NCI-H187 (cell line): ENCODE measurements at regions not wholly inside any gene's neighbourhood (a gene's known extent, or its start where the extent isn't known, plus 50 kb on each side); places are given as distances from the start of the nearest gene placed in this dataset.

Experiments used
- DNase-seq, 2 experiments: peaks; one replicate each; lab custom pipeline; 2025; lab: John Stamatoyannopoulos, UW

- DNase-seq, result no peak
Measured at GRCh38 chrX:2608638-2609430, 82.3 kb upstream of the CD99 start.

DNA sequence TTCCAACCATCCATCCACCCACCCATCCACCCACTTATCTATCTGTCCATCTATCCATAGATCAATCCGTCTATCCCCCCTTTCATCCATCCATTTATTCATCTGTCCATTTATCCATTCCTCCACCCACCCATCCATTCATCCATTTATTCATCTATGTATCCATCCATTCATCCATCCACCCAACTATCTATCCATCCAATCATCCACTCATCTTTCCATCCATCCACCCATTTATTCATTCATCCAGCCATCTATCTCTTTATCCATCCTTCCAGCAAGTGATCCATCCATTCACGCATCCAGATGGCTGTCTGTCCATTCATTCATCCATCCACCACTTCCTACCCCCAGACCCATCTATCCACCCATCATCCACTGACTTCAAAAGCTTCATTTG lies 84.0 kb upstream of the CD99 start:
- DNase-seq, result no peak

GRCh38 chrX:2600564-2600963 lies 90.5 kb upstream of the CD99 start:
- no peak for DNase-seq

DNA sequence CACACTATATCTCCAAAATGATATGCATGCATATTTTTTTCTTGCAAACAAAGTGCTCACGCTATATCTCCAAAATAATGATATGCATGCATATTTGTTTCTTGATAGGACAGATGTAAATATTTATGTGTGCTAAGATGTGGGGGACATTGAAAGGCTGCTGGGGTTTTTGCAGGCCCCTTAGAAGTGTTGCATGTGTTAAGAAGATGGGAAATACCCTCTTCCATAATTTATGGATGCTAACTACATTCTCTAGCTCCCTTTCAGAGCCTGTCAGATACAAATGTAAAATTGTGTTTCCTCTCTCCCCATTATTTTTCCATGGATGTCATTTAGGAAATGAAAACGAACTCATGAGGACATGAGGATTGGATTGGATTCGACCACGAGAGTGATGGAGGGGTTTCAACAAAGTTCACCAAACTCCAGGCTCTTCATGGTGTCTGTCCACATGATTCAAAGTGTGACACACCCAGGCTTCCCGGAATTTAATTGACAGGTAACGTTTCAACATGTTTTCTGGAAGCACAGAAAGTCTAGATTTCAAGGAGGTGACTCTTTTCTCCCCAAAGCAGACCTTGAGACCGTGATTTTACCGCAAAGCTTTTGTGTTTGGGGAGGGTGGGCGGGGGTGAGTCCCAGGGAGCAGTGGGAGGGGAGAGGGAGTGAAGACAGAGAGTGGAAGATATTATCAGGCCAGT lies 94.4 kb upstream of the CD99 start:
- no peak for DNase-seq

GRCh38 chrX:2596045-2596444 lies 95.0 kb upstream of the CD99 start:
- no peak for DNase-seq

DNA sequence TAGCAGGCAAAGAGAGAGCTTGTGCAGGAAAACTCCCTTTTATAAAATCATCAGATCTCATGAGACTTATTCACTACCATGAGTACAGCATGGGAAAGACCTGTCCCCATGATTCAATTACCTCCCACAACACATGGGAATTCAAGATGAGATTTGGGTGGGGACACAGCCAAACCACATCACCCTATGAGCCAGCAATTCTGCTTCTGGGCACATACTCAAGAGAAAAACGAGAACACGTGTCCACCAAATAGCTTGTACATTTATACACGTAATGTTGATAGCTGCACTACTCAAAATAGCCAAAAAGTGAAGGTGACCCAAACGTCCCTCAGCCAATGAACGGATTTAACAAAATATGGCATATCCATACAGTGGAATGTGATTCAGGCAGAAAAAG lies 94.5 kb upstream of the DHRSX start:
- DNase-seq, result no peak

- DNase-seq, result no peak
Measured at GRCh38 chrX:2594491-2594890, 93.7 kb upstream of the DHRSX start.

GRCh38 chrX:2592279-2592678 lies 91.5 kb upstream of the DHRSX start:
- DNase-seq, result no peak

- DNase-seq, result no peak
Measured at GRCh38 chrX:2589186-2590020, 88.6 kb upstream of the DHRSX start.

DNA sequence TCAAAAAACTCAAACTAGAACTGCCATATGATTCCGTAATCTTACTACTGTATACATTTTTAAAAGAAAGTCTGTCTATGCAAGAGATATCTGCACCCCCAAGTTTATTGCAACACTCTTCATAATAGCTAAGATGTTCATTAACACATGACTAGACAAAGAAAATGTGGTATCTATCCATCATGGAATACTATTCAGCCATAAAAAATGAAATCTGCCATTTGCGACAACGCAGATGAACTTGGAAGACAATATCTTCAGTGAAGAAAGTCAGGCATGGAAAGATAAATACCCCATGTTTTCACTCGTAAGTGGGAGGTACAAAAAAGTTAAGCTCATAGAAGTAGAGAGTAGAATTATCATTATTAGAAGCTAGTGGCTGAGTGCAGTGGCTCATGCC lies 87.3 kb upstream of the DHRSX start:
- no peak for DNase-seq

DNA sequence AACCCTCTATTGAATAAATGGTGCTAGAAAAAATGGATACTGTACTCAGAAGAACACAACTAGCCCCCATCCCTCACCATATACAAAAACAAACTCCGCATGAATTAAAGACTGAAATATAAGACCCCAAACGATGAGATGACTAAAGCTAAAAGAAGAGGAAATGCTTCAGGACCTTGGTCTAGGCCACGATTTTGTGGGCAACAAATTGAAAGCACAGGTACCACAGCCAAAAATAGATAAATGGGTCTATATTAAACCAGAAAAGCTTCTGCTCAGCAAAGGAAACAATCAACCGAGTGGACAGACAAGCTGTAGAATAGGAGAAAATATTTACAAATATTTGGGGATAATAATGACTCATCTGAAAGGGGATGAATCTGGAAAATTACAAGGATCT lies 86.4 kb upstream of the DHRSX start:
- DNase-seq, result no peak

DNA sequence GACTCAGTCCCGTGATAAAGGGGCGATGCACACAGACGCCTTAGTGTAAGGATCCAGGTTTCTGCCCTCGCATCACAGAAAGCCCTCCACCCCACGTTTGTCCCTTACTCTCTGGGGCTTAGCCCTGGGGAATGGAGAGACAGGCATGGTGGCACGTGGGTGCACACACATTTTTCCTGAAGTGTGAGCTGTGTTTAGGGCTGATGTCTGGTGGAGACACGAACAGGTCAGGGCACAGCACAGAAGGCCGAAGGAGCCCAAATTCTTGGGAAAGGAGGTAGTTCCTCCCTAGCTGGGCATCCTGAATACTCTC lies 84.3 kb upstream of the DHRSX start:
- DNase-seq, result no peak

DNA sequence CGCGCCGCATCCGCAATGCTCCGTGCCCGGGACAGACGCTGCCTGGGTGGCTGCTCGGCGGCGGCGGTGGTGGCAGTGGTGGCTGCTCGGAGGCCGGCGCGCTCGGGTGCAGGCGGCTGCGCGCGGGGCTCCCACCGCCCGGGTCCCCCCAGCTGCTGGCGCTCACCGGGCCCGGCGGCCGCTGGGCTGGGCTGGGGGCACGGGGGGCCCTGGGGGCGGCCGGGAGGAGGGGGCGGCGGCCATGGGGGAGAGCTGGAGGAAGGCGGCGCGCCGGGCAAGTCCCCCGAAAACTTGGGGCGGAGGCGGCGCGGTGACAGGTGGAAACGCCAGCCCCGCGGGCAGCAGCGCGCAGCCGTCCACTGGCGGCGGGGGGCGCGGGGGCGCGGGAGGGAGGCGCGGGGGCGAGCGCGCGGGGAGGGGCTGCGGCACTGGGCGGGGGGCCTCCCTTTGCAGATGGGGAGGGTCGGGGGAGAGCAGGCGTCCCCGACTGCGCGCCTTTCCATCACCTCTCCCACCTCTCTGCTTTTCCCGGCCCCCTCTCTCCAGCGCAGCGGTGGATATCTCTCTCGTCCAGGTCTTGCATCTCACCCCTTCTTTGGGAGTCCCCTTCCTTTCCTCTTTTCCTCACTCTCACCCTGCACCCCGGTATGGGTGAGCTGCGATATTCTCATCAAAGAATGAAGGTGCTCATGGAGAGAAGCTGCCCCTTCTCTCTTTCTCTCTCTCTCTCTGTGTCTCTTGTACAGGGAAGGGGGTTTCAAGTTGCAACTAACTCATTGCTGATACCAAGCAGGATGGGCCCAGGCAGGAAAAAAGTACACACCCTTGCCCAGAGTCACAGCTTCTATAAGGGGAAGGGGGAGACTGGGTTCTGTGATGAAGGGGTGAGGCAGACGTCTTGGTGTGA lies 83.7 kb upstream of the DHRSX start:
- no peak for DNase-seq

DNA sequence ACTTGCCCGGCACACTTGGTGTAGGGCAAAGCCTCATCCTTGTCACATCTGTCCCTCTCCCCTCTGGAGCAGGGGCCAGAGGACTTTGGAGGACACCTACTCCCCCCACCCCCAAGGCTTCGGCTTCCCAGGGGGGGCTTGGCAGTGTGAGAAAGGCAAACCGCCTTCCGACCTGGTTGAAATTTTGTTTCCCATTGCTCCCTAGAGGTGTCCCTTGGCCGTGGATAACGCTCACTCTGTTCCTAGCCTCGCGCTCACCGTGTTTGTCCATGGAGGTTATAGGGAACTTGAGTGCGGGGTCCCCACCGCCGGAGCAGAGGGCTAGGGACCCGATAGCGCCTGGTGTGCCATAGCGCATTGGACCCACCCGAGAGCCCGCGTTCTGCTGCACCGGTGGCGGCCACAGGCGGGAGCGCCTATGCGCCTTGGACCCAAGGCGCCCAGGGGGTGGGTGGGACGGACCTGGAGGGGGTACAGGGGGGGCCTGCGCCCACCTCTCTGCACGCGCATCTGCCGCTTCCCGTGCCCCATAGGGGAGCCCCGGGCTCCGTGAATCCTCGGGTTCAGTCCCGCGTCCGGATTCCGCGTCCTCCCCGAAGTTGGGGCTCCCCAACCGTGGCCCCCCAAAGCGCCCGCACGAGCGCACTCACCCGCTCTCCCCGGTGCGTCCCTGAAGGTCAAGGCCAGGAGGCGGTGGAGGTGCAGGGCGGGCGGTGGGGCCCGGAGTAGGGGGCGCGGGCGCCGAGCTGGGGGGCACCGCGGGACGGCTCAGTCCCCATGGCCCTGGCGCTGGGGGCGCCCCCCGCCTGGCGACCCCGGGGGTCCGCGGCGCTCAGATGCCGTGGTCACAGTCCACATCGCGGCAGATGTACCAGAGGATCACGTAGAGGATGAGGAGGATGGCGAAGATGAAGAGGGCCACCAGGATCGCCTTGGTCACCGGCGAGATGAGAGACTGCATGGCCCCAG lies 82.7 kb upstream of the DHRSX start:
- no peak for DNase-seq

DNA sequence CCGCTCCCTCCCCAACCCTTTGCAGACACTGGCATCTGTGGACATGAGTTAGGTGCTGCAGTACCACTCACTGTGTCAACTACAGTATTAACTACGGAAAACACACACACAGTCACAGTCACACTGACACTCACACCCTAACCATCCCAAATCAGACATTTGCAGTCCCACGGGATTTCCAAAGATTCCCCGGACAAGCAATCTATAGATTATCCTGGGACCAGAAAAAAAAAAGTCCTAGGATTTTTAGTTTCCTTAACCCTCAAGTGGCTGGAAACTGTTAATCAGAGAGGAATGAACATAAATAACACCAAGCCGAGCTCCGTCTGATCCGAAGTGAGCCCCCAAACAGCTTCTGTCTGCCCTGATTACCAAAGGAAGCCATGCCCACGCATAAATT lies 81.9 kb upstream of the DHRSX start:
- DNase-seq, result no peak

- DNase-seq, result no peak
Measured at GRCh38 chrX:2581296-2581695, 80.5 kb upstream of the DHRSX start.

DNA sequence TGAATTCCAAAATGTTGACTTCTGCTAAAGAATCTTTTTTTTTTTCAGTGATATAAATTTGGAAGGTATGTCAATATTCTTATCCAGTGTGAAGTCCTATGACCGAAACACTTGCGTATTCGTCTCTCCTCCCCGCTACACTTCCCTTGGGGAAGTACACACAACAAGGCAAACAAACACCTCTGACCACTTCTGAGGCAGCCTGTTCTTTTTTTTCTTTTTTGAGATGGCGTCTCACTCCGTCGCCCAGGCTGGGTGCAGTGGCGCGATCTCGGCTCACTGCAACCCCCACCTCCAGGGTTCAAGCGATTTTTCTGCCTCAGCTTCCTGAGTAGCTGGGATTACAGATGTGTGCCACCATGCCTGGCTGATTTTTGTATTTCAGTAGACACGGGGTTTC lies 78.1 kb upstream of the DHRSX start:
- DNase-seq, result no peak

- DNase-seq, result no peak
Measured at GRCh38 chrX:2577844-2578466, 77.2 kb upstream of the DHRSX start.

DNA sequence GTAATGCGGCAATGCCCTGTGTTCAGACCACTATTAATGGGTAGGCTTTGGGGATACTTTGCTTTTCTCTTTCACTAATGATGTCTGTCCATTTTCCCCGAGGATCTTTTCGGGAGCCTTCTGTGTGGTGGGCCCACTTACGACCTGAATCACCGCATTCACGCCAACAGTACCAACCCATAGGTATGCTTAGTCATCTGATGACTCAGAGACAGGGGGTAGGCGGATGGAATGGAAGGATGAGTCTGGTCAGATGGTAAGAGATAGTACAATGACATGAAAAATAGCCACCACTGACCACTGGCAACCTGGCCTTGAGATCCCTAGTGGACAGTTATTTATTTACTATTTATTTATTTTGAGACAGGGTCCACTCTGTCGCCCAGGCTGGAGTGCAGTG lies 76.0 kb upstream of the DHRSX start:
- no peak for DNase-seq

- no peak for DNase-seq
Measured at GRCh38 chrX:2574271-2574670, 73.5 kb upstream of the DHRSX start.
